Gastroesophageal sphincter (tissue), 4 donors: ENCODE measurements at regions not wholly inside any gene's neighbourhood (a gene's known extent, or its start where the extent isn't known, plus 50 kb on each side); places are given as distances from the start of the nearest gene placed in this dataset.
"Not testable (repeated sequence)": the region's sequence is repeated elsewhere in the genome, so short reads cannot be mapped to it uniquely, and the experiment has no call there.

Source experiments
- ATAC-seq: fragments of 150-250 bp; one replicate; pipeline ENCODE4 v1.9.1; 2016; ENCODE audit warnings: mild to moderate bottlenecking, moderate library complexity
- H3K27ac ChIP-seq, 4 donors: fragments of 200-600 bp; sonication (generic) in 3 of 4; 1 replicate in 3 of 4; 2 replicates in 1 of 4; pipeline ENCODE4 v1.5.1; 2016 to 2019
- H3K27me3 ChIP-seq: fragments of 200-600 bp; sonication (generic); one replicate; pipeline ENCODE4 v1.5.1; 2019
- H3K36me3 ChIP-seq, 2 donors: fragments of 200-600 bp; sonication (generic); one replicate each; pipeline ENCODE4 v1.5.1; 2019; ENCODE audit warnings: control low read depth in 1 of 2
- H3K4me1 ChIP-seq, 3 donors: fragments of 200-600 bp; sonication (generic); 1 replicate in 2 of 3; 2 replicates in 1 of 3; pipeline ENCODE4 v1.5.1; 2016 to 2019; ENCODE audit warnings: control low read depth in 2 of 3
- H3K4me3 ChIP-seq, 2 donors: fragments of 200-600 bp; sonication (generic); one replicate each; pipeline ENCODE4 v1.5.1; 2019; ENCODE audit warnings: mild to moderate bottlenecking in 1 of 2, moderate library complexity in 1 of 2
- H3K9me3 ChIP-seq, 3 donors: fragments of 200-600 bp; sonication (generic); one replicate each; pipeline ENCODE4 v1.5.1; 2017 to 2019; ENCODE audit warnings: control low read depth in 2 of 3
- CTCF ChIP-seq, 4 experiments: fragments of 200-600 bp in 2 of 4; fragments of 450-650 bp in 2 of 4; sonication (generic) in 1 of 4; IDR thresholded peaks; one replicate each; pipeline ENCODE4 v1.5.1; 2017 to 2019; ENCODE audit warnings: antibody characterized with exemption in 4 of 4, mild to moderate bottlenecking in 2 of 4, moderate library complexity in 2 of 4
- EP300 ChIP-seq: sonication (generic); formaldehyde crosslinking; IDR thresholded peaks from one replicate; pipeline ENCODE4 v1.6.1; 2017; ENCODE audit warnings: antibody characterized with exemption, mild to moderate bottlenecking
- POLR2A ChIP-seq, 2 donors: fragments of 450-650 bp; IDR thresholded peaks; one replicate each; pipeline ENCODE4 v1.6.1; 2017; ENCODE audit warnings: antibody characterized with exemption in 2 of 2, mild to moderate bottlenecking in 2 of 2, moderate library complexity in 1 of 2
- POLR2AphosphoS5 ChIP-seq: sonication (generic); formaldehyde crosslinking; IDR thresholded peaks from one replicate; pipeline ENCODE4 v1.6.1; 2017; ENCODE audit warnings: antibody characterized with exemption
- WGBS, 2 donors: methylation state at CpG; one replicate each; pipeline ENCODE4 v1.1.5; 2018; ENCODE audit warnings: low coverage in 1 of 2; 5-methylcytosine and 5-hydroxymethylcytosine counted together

DNA sequence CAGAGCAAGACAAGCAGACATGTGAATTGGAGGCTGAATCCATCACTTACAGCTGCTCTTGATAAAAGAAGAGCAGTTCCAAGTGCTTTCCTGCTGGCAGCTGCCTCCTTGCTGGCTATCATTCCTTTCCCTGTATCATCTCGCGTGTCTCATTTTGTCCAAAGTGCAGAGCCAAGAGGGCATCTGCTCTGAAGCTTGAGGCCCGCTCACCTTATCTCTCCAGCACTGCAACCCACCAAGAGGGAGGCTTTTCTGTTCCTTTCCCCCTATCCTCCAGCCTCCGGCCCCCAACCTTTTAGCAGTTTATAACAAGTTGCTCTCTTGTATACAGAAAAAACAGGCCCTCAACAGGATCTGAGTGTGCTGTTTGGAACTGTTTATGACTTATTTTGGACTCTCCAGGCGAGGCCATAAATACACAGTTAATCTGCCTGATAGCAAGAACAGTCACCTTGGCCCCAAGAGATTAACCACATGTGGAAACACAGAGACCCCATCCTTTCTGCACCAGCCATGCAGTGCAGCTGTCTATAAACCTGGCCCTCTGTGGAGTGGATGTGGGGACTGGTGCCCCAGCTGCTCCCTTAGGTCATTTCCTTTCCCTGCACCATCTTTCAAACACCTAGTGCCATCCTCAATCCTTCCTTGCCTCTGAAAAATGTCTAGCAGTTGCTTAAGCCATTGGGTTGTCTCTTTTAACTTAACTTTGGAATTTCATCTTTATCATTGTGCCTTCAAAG, 172.5 kb upstream of the FERMT1 start:
- WGBS, 2 donors = 26 to 29% methylated on average over 1 to 5 of the region's 5 CpGs
- Histone ChIP-seq H3K27me3 (no peaks in the 10 kb centered on the region), H3K4me1 (no peaks in the 10 kb centered on the region), H3K27ac (no peak overlapping the region), H3K9me3 (no peaks in the 10 kb centered on the region), H3K36me3 (no peaks in the 10 kb centered on the region), H3K4me3 (no peak overlapping the region)
- TF ChIP-seq POLR2A (IDR thresholded peaks at IDR 0.05) (no peak), CTCF (IDR thresholded peaks at IDR 0.05) (no peak), POLR2AphosphoS5 (no peak), EP300 (no peak)
- no peak for ATAC-seq

- no peaks in the 10 kb centered on the region for H3K36me3 ChIP-seq
- TF ChIP-seq EP300 = no peak
- TF ChIP-seq CTCF (IDR thresholded peaks at IDR 0.05) = no peak
- no peak for TF ChIP-seq POLR2A (IDR thresholded peaks at IDR 0.05)
- TF ChIP-seq POLR2AphosphoS5 = no peak
- H3K4me3 ChIP-seq = no peak overlapping the region
- H3K27me3 ChIP-seq = no peaks in the 10 kb centered on the region
- no peaks in the 10 kb centered on the region for H3K4me1 ChIP-seq
- H3K27ac ChIP-seq = no peak overlapping the region
- H3K9me3 ChIP-seq = peaks cover 0 to 34% (median 0%) of the 10 kb centered on the region in 3 donors
- no peak for ATAC-seq
Measured at GRCh38 chr20:6287471-6287870, 164.6 kb upstream of the FERMT1 start.

DNA sequence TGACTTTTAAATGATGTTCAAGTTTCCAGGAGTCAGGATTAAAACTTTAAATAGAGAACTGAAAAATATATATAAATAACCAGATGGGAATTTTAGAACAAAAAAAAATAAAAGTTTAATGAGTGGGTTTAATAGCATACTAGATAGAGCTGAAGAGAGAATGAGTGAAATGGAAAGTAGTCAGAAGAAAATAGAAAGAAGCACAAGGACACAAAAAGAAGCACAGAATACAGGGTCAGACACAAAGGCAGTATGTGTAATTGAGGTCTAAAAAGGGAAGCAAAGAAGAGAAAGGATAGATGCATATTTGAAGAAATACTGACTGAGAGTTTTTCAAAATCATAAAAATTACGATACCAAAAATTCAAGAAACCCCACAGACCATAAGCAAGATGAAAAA, 159.8 kb upstream of the FERMT1 start:
- TF ChIP-seq EP300 (no peak), POLR2AphosphoS5 (no peak), CTCF (IDR thresholded peaks at IDR 0.05) (no peak), POLR2A (IDR thresholded peaks at IDR 0.05) (no peak)
- H3K9me3 ChIP-seq = peaks cover 0 to 30% (median 0%) of the 10 kb centered on the region in 3 donors
- H3K27me3 ChIP-seq = no peaks in the 10 kb centered on the region
- no peaks in the 10 kb centered on the region for H3K4me1 ChIP-seq
- H3K36me3 ChIP-seq = no peaks in the 10 kb centered on the region
- ATAC-seq = no peak
- 82 to 100% methylated on average over 1 of the region's 1 CpG for WGBS, 2 donors
- no peak overlapping the region for H3K4me3 ChIP-seq
- H3K27ac ChIP-seq = no peak overlapping the region

GRCh38 chr20:6277661-6278240, 154.9 kb upstream of the FERMT1 start:
- Histone ChIP-seq H3K4me3 (no peak overlapping the region), H3K9me3 (peaks cover 0 to 16% (median 0%) of the 10 kb centered on the region in 3 donors), H3K4me1 (no peaks in the 10 kb centered on the region), H3K27me3 (no peaks in the 10 kb centered on the region), H3K27ac (no peak overlapping the region), H3K36me3 (no peaks in the 10 kb centered on the region)
- no peak for ATAC-seq
- WGBS, 2 donors = 10 to 11% methylated on average over 2 to 6 of the region's 6 CpGs
- TF ChIP-seq EP300 = no peak
- no peak for TF ChIP-seq POLR2AphosphoS5
- no peak for TF ChIP-seq POLR2A (IDR thresholded peaks at IDR 0.05)
- TF ChIP-seq CTCF (IDR thresholded peaks at IDR 0.05) = no peak

GRCh38 chr20:6270404-6270803, 147.6 kb upstream of the FERMT1 start:
- not testable (repeated sequence) for H3K27ac ChIP-seq, H3K36me3 ChIP-seq, H3K4me3 ChIP-seq, H3K9me3 ChIP-seq, H3K4me1 ChIP-seq, ATAC-seq, H3K27me3 ChIP-seq
